ENCODE measurements at regions not wholly inside any gene's neighbourhood (a gene's known extent, or its start where the extent isn't known, plus 50 kb on each side); places are given as distances from the start of the nearest gene placed in this dataset.

DNA sequence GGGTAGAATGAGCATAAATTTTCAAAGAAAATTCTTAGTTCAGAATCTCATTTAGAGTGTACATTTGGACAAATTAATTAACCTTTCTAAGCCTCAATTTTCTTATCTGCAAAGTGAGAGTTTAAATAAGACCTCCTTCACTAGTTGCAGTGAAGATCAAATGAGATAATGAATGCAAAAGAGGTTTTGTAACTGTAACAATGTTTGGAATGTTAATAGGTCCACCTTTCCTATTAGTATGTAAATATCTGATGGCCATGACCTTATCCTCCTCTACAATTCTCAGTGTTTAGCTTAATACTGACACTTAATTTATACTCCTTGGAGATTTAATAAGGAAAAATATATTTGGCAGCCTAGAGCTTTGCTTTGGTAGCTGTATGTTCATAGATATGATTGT, 138.8 kb downstream of the GABRG1 start:
- DNase-seq = no peak

DNA sequence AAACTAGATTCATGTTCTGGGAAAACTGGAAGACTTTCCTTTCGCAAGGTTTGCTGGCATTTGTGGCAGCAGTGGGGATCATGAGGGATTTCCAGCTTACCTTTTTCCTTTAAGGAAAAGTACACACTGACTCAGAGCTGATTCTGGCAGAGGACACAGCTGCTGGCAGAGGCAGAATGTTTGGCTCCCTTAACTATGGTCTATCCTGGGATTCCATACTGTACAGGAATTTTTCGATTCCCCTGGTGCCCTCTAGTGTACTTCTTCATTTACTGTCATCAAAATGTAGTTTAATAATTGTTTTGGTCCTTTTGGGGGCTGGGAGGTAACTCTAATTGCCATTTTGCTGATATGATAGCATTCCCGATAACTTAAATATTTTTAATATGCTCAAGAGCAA, 152.7 kb downstream of the GABRG1 start:
- no peak for DNase-seq

DNA sequence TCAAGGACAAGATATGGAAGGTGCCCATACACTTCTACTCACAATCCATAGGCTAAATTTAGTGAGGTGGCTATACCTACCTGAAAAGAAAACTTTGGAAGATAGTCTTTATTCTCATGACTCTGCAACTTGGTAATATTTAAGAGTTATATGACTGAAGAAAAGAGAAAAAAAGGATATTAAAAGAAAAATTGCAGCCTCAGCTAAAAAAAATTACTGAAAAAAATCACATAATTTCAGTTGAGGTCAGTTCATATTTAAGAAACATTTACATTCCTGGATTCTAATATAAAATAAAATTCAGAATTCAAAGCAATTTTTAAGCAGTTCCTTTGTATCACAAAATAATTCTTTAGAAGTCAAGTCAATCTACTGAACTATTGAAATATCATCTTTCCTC, 166.5 kb downstream of the GABRG1 start:
- DNase-seq = no peak

DNA sequence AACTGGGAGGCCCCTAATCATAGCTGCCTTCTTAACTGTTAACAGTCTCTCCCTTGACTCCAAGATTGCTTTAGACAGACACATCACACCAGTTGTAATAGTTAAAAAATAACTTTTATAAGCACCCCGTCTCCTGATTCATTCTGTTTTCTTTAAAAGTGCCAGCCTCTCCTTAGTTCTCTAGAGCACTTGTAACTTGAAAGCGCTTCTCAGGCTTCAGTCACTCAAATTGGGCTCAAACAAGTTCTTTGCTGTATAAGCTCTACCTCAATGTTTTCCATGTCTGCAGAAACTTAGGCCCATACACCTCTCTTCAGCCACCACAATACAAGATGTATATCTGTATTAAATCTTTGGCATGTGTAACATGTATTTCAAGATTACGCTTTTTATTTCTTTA, 169.6 kb downstream of the GABRG1 start:
- no peak for DNase-seq

DNA sequence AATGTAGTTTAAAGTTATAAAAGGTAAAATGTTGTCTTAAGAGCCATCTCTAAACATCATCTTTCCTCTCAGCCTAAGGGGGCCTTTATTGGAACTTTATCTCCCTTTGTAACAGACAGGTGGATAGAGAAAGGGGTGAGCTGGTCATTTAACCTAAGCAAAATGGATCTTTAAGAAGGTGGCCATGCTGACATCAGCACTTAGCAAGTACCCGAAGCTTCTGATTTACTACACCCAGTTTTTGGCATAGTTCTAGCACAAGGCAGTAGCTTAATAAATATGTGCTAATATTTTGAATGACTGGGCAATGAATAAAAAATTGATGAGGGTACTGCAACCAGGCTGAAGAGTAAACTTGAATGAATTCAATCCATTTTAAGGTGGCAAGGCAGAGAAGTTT, 172.7 kb downstream of the GABRG1 start:
- no peak for DNase-seq

DNA sequence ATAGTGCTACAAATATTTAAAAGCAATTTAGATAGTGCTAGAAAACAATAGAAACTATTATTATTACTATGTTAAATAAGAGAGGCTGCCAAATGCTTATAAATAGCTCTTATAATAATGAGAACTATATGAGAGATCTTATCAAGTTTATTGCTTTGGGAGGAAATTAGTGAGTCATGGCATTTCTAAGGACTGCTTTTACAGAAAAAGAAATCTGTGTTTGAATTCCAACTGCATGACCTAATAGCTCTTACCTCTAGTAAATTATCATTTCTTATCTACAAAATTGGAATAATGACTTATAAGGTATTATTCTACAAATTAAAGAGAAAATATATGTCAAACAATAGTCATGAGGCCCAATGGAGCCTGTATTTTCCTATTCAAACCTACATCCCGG, 177.2 kb downstream of the GABRG1 start:
- no peak for DNase-seq

DNA sequence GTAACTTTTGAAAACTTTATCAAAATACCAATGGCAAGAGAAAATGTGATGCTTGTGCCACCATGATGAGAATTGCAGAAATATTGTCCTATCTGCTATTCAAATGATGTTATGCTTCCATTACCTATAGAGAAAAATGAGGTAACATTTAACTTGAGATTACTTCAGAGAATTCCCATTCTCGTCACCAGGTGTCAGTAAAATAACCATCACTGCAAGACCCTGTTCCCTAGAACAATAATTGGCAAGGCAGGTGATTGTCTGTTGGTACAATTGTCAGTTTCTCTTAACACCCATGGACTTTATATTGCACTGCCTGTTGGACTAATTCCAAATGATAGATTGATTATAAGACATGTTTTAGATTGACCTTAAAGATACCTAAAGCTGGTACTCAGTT, 179.9 kb downstream of the GABRG1 start:
- DNase-seq = no peak

DNA sequence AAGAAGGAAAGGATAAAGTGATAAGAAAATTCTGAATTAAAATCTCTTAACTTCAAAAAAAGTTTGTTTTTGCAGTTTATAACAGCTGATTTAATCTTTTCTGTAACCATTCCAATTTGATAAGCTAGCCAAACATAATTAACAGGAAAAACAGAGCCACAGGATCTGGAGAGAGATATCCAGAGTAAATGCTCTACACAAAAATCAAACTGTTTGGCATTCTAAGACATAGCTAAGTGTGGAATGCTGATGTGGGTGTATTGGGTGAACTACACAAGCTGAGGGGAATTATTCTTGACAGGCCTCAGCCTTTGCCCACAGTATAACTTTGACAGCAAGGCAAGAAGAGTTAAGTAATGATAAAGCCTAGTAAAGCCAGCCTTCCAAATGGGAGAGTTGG, 184.8 kb downstream of the GABRG1 start:
- DNase-seq = no peak

DNA sequence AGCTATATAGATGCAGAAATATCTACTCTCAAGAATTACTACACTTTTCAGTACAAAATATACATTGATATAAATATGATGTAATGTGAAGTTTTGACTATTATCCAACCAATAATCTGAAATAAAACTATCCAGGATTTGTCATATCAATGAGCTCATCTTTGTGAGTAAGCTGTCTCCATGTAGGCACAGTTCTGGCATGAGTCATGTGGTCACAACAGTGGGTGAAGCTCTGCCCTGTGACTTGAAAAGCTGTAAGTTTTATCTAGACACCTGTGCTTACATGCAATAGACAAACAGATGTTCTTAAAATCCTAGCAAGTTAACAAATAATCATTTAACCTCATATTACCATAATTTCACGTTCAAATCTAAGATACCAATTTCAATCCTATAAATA, 192.7 kb downstream of the GABRG1 start:
- DNase-seq = no peak

DNA sequence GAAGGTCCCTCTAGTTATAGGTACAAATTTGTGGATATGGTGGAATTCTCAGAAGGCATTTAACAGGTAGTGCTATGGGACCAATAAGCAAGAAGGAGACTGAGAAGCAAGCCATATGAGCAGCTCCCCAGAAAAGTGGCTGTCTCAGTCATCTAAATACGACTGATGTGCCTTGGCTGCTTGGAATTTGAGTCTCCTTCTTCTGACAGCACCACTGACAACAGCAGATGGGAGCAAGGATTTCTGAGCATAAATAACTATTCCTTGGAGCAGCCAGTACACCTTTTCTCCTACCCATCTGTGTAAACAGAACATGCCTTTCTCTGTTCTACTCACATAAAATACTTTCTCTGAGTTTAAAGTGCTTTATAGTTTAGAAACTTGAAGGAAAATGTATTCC, 196.2 kb downstream of the GABRG1 start:
- no peak for DNase-seq

DNA sequence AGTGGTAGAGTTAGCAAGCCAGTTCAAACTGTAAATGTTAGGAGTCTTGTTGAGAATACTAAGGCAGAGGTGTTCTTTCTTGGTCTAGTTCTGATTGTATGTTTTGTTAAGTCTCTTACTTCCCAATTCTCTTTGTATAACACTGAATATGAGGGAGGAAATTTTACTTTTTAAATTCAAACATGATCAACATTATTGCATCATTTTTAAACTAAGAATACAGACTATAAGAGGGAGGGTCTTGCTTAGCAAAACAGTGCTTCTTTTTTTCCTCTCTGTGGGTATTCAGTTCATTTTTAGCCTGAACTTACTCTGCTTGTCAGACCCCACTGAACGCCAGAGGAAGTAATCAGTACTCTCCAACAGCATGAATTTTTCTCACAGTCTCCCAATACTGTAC, 198.0 kb downstream of the GABRG1 start:
- DNase-seq = no peak

DNA sequence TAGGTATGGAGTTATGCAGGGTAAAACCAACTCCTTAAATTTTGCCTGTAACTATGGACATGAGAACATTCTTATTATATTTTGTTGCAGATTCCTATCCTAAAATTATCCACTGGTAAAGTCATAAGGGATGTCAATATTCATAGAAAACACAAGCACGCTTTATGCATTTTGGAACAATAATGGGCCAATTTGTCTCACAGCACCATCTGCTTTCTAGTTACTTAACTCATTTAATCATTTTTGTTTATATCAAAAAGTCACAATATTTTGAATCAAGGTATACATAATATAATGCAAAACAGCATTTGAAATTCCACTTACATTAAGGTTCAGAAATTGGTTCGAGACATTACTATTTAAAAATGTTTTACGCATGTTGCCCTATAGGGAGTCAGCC, 203.0 kb downstream of the GABRG1 start:
- DNase-seq = no peak

DNA sequence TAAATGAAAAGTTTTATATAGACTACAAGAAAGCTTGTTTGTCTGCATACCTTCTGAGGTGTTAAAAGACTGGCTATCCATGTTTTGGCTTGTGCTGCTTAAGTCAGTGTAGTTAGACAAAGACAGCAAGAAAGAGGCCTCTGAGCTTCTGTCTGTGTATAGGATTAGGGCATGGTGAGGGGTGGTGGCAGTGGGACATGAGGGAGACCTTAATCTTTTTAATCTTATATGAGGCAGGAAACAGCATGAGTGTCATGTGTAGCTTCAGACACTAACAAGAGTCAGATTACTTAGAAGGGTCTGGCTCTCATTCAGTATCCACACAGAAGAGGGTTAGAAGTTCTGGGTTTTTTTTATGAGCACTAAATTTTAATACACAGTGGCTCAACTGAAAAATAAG, 213.3 kb downstream of the GABRG1 start:
- no peak for DNase-seq

DNA sequence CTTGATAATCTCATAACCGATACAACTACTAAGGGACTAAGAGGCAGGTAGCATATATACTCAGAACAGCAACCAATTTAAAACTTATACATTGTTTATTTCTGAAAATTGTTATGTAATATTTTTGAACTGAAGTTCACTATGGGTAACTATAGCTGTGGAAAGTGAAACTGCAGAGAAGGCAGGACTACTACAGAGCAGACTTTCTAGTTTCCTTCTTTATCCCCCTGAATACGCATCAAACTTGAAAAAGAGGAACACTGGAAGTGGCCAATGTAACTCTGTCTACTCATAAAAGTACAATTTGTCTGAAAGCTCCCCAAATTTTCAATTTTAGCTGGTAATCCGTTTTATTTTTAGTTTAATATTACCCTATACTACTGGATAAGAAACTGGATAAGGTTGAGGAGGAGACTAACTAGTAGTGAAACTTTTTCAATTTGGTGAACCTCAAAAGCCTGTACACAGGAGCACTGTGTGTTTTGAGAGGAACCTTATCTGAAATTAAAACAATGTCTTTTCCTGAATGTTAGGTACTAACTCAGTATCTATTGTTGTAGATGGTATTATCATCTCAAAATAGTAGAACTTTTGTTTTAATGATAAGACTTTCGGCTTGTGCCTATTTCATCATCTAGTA, 225.8 kb downstream of the GABRG1 start:
- DNase-seq = peak; percentile 12

DNA sequence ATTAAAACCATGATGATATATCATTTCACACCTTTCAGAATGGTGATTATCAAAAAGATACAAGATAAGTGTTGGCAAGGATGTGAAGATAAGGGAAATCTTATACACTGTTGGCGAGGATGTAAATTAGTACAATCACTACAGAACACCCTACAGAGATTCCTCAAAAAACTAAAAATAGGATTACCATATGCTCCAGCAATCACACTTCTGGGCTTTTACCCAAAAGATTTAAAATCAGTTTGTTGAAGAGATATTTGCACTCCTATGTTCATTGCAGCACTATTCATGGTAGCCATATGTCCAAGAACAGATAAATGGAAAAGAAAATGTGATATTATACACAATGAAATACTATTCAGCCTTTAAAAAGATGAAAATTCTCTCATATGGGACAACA, 240.4 kb downstream of the GABRG1 start:
- DNase-seq = no peak

DNA sequence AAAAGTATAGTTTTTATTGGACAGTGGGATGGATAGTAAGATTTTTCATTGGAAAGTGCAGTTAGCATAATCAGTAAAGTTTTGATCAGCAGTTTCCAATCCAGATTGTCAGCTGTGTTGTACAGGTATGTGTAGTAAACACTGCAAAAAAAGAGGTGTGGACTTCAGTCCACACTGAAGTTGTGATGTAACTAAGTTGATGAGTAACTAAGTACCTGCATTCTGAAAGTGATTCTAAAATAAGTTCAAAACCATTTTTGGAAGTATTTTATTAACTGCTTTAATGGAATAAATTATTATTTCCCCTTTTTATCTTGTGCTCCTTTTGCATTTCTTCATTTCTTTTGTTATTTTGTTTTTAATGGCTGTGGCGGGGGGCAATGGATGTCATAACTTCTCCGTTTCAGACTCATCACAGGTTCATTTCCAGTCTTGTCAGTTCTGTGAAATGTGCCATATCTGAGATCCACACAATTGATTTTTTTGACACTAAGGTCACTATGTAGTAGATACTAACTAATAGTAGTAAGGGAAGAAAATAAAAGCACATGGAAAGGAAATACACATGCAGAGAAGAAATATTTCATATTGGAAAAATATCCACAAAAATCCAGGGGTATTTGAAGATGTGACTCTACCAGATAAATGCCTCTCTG, 247.5 kb downstream of the GABRG1 start:
- DNase-seq = no peak

DNA sequence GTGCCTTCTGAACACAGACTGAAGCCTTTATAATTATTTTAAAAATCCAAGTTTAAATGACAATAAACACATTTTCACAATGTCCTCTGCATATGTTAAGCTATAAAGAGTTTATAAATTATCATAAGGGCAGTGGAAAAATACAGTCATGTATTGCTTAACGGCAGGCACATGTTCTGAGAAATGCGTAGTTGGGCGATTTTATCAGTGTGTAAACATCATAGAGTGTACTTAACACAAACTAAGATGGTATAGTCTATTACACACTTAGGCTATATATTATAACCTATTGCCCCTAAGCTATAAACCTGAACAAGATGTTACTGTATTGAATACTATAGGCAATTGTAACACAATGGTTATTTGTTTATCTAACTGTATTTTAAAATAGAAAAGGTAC, 254.7 kb downstream of the GABRG1 start:
- no peak for DNase-seq

DNA sequence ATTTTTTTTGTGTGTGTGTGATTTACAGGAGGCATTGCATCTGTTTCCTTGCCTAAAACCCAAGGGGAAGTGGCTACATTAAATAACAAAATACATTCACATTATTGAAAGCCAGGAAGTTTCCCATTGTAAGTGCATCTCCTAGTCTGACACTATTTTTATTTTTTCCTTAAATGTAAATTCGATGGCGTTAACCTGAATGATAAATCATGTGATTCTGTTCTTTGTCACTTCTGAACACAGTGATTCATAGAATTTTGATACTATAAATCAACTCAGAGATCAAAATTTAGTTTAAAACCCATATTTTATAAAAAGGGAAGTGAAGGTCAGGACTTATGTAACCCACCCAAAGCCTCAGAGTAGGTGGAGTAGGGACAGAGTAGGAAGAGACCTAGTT, 258.1 kb downstream of the GABRG1 start:
- peak; percentile 0 for DNase-seq

DNA sequence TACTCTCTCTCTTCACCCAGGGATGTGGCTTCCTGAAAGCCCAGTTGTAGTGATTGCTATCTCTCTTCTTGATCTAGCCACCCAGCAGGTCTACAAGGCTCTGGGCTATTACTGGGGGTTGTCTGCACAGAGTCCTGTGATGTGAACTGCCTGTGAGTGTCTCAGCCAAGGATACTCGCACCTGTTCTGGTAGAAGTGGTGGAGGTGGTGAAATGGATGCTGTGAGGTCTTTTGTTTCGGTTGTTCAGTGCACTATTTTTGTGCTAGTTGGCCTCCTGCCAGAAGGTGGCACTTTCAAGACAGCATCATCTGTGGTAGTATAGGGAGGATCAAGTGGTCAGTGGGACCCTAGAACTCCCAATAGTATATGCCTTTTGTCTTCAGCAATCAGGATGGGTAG, 268.0 kb downstream of the GABRG1 start:
- no peak for DNase-seq

DNA sequence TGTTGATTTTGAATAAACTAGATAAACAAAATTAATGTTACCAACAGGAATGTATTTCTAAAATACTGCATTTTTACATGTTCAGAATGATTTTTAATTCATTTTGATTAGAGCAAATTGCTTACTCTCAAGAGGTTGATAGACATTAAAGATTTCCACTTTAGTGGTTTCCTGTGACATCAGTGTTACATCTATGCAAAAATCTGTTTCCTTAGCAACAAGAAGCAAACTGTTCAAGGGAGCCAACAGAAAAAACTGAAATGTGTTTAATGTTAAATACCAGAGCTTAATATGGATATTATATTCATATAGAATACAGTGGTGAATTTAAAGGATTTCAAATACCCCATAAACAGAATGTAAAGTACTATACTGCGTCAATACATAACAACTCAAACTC, 277.8 kb downstream of the GABRG1 start:
- no peak for DNase-seq

DNA sequence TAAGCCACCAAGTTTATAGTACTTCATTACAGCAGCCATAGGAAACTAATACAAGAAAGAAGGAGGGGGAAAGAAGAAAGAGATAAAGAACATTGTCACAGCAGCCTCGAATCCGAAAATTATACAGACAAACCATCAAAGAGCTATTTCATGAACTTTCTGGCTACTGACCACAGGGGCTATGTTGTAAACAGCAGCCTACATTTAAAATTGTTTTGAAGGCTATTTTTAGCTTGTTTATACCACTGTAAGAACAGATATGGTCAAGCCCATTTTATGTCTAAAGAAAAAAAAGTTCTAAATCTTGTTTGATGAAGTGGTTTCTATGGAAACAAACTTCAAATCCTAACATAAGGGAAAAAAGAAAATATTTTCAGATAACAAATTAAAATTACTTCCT, 282.1 kb downstream of the GABRG1 start:
- no peak for DNase-seq

DNA sequence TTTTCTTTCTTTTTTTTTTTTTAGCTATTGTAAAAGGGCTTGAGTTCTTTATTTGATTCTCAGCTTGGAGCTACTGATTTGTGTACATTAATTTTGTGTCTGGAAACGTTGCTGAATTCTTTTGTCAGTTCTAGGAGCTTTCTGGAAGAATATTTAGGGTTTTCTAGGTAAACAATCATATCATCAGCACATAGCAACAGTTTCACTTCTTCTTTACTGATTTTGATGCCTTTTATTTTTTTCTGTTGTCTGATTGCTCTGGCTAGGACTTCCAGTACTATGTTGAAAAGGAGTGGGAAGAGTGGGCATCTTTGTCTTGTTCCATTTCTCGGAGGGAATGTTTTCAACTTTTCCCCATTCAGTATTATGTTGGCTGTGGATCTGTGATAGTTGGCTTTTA, 292.2 kb downstream of the GABRG1 start:
- DNase-seq = no peak

DNA sequence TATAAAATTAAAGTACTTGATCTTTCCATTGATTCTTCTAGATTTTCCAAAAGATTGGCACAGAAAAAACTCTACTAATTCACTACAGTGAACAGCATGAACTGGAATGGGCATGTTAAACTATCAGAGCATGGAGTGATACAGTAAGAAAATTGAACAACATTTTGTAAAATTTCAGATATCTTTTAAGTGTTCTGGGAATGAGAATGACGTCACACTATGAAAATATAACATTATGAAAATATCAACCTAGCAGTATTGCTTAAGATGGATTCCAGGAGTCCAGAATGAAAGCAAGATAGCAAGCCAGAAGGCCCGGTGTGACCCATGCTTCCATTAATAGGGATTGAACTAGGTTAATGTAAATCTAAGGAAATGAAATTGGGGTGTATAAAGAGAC, 319.9 kb downstream of the GABRG1 start:
- DNase-seq = no peak

DNA sequence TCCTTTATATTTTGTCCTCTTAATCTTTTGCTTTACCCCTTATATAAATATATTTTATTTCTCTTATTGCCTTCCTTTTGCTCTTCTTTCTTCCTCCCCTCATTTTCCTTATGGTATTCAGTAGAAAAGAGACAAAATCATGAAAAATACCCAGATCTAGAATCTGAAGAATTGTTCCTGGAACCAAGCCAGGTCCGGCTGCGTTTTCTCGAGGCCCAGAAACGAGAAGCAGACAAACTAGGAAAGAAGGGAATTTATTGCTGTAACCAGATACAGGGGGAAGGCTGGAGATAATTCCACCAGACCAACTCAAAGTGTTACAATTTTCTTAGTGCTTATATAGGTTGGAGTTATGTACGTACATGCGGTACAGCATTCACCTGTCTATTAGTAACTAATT, 328.7 kb downstream of the GABRG1 start:
- DNase-seq = no peak

DNA sequence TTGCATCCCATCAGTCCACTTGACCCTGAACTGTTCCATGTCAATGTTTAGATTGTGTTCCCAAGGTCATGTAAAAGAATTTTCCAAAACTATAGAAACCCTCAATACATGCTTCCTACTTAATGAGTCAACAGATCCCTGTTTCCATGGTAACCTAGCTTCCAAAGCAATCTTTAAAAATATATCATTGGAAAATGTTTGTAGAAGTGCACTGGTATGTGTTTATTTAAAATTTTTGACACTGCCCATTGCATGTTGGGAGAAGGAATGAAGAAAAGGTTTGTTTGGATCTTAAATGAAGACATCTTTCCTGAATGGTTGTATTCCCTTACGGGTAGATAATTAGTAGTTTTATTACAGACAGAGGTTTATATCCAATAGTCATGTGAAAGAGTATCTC, 345.3 kb downstream of the GABRG1 start:
- no peak for DNase-seq
